ENCODE measurements at regions not wholly inside any gene's neighbourhood (a gene's known extent, or its start where the extent isn't known, plus 50 kb on each side); places are given as distances from the start of the nearest gene placed in this dataset.

GRCh38 chr15:99819981-99820718, 86.9 kb upstream of the LYSMD4 start:
- TF ChIP-seq CTCF (conservative IDR thresholded peaks at IDR 0.05; ENCODE audit: low read depth, low read length), result no peak
- TF ChIP-seq EZH2 (IDR thresholded peaks at IDR 0.05; ENCODE audit: borderline replicate concordance, low read depth, low read length, poor library complexity, severe bottlenecking), result no peak

All from A673 (cell line).